GM10248 (cell line): ENCODE measurements at regions not wholly inside any gene's neighbourhood (a gene's known extent, or its start where the extent isn't known, plus 50 kb on each side); places are given as distances from the start of the nearest gene placed in this dataset.

ENCODE experiments used
- CTCF ChIA-PET: fragments of 300-600 bp; sonication (Branson Sonifier 250); formaldehyde crosslinking; extraction: SDS; loops from one replicate; lab custom pipeline; 2021; ENCODE audit warnings: antibody characterized with exemption; lab: Yijun Ruan, JAX
- POLR2A ChIA-PET: fragments of 350-650 bp; sonication (Branson Sonifier 250); formaldehyde crosslinking; extraction: SDS; loops from one replicate; lab custom pipeline; 2020; ENCODE audit warnings: antibody characterized with exemption; lab: Yijun Ruan, JAX
- DNase-seq: peaks from one replicate; pipeline ENCODE4 v3.0.0; 2012; ENCODE audit errors: extremely low spot score
- TF ChIP-seq, protein P1 (sequence below): IDR thresholded peaks from 2 replicates; pipeline ENCODE4 v1.5.1; 2012; ENCODE audit warnings: mild to moderate bottlenecking, low read depth; ENCODE audit errors: extremely low read depth, missing control alignments, control extremely low read depth

DNA sequence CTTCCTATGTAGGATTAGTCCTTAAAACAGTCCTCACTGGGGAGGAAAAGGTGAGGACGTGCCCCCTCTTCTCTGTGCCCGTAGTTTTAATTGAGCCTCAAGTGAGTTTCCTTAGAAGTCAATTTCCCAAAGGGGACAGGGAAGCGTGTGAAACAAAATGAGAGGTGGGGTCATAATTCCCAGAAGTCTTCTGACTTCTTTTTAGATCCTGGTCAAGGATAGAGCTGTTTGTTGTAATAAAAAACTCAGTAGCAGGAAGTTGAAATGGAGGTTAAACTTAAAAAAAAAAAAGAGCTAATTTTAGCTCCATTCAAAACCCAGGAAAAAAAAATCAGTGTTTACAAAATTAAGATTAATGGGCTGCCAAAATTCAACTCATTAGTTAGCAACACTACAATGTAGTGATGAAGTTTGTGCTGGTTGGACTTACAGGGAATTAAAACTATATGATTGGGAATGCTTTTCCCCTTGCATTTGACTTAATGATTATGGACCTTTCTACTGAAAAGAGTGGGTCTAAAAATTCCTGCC, 158.3 kb upstream of the MEF2C start:
- DNase-seq, result no peak
- TF ChIP-seq, protein P1, sequence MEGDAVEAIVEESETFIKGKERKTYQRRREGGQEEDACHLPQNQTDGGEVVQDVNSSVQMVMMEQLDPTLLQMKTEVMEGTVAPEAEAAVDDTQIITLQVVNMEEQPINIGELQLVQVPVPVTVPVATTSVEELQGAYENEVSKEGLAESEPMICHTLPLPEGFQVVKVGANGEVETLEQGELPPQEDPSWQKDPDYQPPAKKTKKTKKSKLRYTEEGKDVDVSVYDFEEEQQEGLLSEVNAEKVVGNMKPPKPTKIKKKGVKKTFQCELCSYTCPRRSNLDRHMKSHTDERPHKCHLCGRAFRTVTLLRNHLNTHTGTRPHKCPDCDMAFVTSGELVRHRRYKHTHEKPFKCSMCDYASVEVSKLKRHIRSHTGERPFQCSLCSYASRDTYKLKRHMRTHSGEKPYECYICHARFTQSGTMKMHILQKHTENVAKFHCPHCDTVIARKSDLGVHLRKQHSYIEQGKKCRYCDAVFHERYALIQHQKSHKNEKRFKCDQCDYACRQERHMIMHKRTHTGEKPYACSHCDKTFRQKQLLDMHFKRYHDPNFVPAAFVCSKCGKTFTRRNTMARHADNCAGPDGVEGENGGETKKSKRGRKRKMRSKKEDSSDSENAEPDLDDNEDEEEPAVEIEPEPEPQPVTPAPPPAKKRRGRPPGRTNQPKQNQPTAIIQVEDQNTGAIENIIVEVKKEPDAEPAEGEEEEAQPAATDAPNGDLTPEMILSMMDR, result no peak
- CTCF ChIA-PET, result interaction anchor here (1.1 to 2.3 kb wide), 3 partner anchors 9 to 12 kb away, joined by 3 to 7 read pairs (median 5); no protein-coding TSS in a partner anchor
- POLR2A ChIA-PET, result no interaction called here

DNA sequence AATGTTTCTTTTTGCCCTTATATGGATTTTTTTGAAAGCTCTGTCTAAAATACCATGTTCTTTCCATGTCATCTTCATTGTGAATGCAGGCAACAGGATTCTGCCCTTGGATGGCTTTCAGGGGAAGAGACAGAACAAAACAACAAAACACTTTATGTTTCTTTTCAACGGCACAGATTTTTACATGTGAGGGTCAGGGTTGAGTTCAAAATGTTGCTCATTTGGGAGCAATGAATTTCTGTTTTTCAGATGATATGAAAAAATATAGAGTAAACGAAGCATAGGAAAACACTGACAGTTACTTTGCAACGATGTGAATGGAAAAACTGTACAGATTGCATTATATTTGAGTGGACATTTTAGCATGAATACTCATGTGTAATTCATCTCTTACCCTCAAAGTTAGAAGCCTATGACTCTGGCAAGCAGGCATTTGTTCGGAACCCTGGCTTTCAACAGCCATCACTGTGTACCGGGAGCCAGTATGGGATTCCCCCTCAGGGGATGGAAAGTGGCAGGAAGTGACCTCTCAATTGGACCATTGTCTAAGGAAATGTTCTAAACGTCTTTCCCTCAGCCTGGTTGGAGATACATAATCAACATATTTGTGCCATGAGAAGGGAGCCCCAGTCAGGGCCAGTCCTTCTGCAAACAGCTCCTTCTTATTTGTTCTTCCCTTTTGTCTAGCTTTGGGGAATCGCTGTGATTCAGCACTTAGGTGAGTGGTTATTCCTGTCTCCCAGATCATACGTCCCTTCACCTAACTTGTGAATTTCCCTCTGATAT, 153.9 kb upstream of the MEF2C start:
- ChIA-PET CTCF (no interaction called here), POLR2A (no interaction called here)
- no peak for DNase-seq
- TF ChIP-seq, protein P1, result no peak

DNA sequence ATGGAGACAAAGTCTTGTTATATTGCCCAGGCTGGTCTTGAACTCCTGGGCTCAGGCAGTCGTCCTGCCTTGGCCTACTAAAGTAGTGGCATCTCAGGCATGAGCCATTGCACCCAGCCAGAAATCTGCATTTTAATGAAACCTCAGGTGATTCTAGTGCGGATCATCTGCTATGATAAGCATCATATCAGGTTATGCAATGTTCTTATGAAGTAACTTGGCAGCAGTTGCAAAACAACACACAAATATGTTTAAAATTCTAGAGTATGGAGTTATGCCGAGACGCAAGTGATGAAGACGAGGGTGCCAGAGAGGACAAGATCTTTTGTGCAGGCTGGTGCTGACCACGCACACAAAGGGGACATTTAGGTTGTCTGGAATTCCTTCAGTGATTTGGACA, 153.2 kb upstream of the MEF2C start:
- TF ChIP-seq, protein P1, result no peak
- CTCF ChIA-PET, result interaction anchor here (1.6 kb wide), 1 partner anchor 31 kb away, joined by 3 read pairs; no protein-coding TSS in a partner anchor
- DNase-seq, result no peak
- POLR2A ChIA-PET, result no interaction called here

DNA sequence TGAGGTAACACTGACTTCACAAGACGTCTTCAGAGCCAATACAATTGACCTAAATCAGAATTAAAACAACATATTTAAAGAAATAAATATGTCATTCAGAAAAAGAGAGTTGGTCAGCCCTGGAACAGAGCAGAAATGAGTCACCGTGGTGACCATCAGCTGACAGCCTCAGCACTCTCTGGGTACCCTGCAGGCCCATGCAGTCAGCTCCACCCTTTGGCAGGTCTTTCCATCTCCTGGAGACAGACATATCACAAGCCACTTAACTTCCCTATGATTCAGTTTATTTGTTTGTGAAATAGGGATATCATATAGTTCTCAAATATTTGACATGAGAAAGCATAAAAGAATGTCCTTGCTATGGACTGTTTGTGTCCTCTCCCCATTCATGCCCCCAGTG, 151.6 kb upstream of the MEF2C start:
- ChIA-PET CTCF (interaction anchor here (1.1 to 1.6 kb wide), 4 partner anchors 9 to 40 kb away, joined by 3 to 4 read pairs (median 3); no protein-coding TSS in a partner anchor), POLR2A (no interaction called here)
- TF ChIP-seq, protein P1, result no peak
- peak; percentile 9 for DNase-seq

DNA sequence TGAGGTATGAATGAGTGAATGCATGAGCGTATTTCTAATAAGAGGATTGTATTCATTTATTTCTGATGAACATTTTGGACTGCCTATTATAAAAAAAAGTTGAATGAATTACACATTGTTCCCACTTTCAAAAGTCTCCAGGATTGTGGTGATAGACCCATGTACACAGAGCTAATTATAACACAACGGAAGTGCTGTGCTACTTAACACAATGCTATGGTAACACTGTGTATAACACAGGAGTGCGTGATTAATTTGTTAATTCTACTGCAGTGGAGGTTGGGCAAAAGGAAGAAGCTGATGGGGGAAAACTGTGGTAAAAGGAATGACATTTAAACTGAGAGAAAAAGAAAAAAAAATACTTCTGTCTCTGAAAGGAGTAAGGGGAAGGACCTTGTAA, 147.8 kb upstream of the MEF2C start:
- TF ChIP-seq, protein P1, result no peak
- DNase-seq, result no peak
- ChIA-PET CTCF (no interaction called here), POLR2A (no interaction called here)

DNA sequence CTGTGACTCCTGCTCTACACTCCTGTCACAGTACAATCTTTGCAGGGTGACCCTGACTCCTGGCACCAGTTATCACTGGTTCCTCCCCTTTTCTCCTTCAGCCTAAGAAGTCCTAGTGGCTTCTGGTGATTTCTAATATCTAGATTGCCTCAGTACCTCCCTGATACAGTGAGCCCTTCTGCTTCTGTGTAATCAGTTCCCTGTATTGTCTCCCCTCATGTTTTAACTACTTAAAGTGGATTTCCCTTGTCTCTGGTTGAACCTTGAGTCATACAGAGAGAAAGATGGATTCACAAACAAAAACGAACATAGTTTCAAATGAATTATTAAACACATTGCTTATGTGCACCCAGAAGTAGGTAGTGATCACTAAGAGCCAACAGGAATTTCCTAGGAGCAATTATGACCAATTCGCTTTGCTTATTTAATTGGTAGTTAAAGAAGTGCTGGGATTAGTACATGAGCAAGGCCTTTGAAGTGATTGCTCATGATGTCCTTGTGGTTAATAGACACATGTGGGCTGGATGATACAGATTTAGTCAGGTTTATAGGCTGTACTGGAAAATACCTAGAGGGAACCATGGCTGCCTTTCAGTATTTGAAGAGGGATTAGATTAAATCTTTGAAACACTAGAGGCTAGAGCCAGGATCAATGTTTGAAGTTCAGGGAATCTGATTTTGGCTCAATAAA, 145.8 kb upstream of the MEF2C start:
- DNase-seq, result no peak
- ChIA-PET CTCF (interaction anchor here (1.6 kb wide), 1 partner anchor 13 kb away, joined by 7 read pairs; no protein-coding TSS in a partner anchor), POLR2A (no interaction called here)
- TF ChIP-seq, protein P1, result no peak
